ENCODE measurements at regions not wholly inside any gene's neighbourhood (a gene's known extent, or its start where the extent isn't known, plus 50 kb on each side); places are given as distances from the start of the nearest gene placed in this dataset.

- DNase-seq: no peak
- Histone ChIP-seq H3K4me2 (ENCODE audit: low read depth, low read length) (no peak overlapping the region), H3K36me3 (replicated peaks; ENCODE audit: insufficient read depth, low read length) (no peaks in the 10 kb centered on the region), H3K9me2 (replicated peaks; ENCODE audit: insufficient read depth, low read length) (no peaks in the 10 kb centered on the region), H3K27ac (ENCODE audit: low read length) (no peak overlapping the region), H3F3A (ENCODE audit: insufficient read depth, low read length) (no peaks in the 10 kb centered on the region), H4K20me1 (ENCODE audit: insufficient read depth, low read length) (no peaks in the 10 kb centered on the region), H3K27me3 (replicated peaks; ENCODE audit: insufficient read depth, low read length) (no peaks in the 10 kb centered on the region), H2AFZ (ENCODE audit: low read length) (no peak overlapping the region), H3K79me2 (ENCODE audit: low read length) (no peaks in the 10 kb centered on the region), H3K9me3 (replicated peaks; ENCODE audit: insufficient read depth, low read length) (no peaks in the 10 kb centered on the region), H3K9ac (ENCODE audit: low read length) (no peak overlapping the region), H3K4me1 (ENCODE audit: low read length) (no peaks in the 10 kb centered on the region), H3K4me3 (ENCODE audit: low read length) (no peak overlapping the region)
- TF ChIP-seq CTCF (IDR thresholded peaks at IDR 0.05; ENCODE audit: low read length) (no peak), EZH2 (optimal IDR thresholded peaks at IDR 0.05; ENCODE audit: low read depth, low read length) (no peak), EZH2phosphoT487 (IDR thresholded peaks at IDR 0.05; ENCODE audit: low read length) (no peak)
Observed at GRCh38 chr1:209341673-209342420, 241.7 kb upstream of the CAMK1G start.

- Histone ChIP-seq H3K79me2 (ENCODE audit: low read length) (no peaks in the 10 kb centered on the region), H3K27ac (ENCODE audit: low read length) (no peak overlapping the region), H3K9me2 (replicated peaks; ENCODE audit: insufficient read depth, low read length) (no peaks in the 10 kb centered on the region), H2AFZ (ENCODE audit: low read length) (no peak overlapping the region), H3K9me3 (replicated peaks; ENCODE audit: insufficient read depth, low read length) (no peaks in the 10 kb centered on the region), H3K36me3 (replicated peaks; ENCODE audit: insufficient read depth, low read length) (no peaks in the 10 kb centered on the region), H3K4me3 (ENCODE audit: low read length) (no peak overlapping the region), H3K27me3 (replicated peaks; ENCODE audit: insufficient read depth, low read length) (no peaks in the 10 kb centered on the region), H3K4me1 (ENCODE audit: low read length) (no peaks in the 10 kb centered on the region), H3F3A (ENCODE audit: insufficient read depth, low read length) (no peaks in the 10 kb centered on the region), H3K9ac (ENCODE audit: low read length) (no peak overlapping the region), H4K20me1 (ENCODE audit: insufficient read depth, low read length) (no peaks in the 10 kb centered on the region), H3K4me2 (ENCODE audit: low read depth, low read length) (no peak overlapping the region)
- no peak for TF ChIP-seq CTCF (IDR thresholded peaks at IDR 0.05; ENCODE audit: low read length)
- no peak for TF ChIP-seq EZH2 (optimal IDR thresholded peaks at IDR 0.05; ENCODE audit: low read depth, low read length)
- no peak for TF ChIP-seq EZH2phosphoT487 (IDR thresholded peaks at IDR 0.05; ENCODE audit: low read length)
- no peak for DNase-seq
Observed at GRCh38 chr1:209342441-209343175, 240.9 kb upstream of the CAMK1G start.

- Histone ChIP-seq H3K4me2 (ENCODE audit: low read depth, low read length) (no peak overlapping the region), H3K4me3 (ENCODE audit: low read length) (no peak overlapping the region), H3K4me1 (ENCODE audit: low read length) (no peaks in the 10 kb centered on the region), H3K9me3 (replicated peaks; ENCODE audit: insufficient read depth, low read length) (no peaks in the 10 kb centered on the region), H3K79me2 (ENCODE audit: low read length) (no peaks in the 10 kb centered on the region), H2AFZ (ENCODE audit: low read length) (no peak overlapping the region), H3K27me3 (replicated peaks; ENCODE audit: insufficient read depth, low read length) (no peaks in the 10 kb centered on the region), H3K36me3 (replicated peaks; ENCODE audit: insufficient read depth, low read length) (no peaks in the 10 kb centered on the region), H3K27ac (ENCODE audit: low read length) (no peak overlapping the region), H3F3A (ENCODE audit: insufficient read depth, low read length) (no peaks in the 10 kb centered on the region), H3K9ac (ENCODE audit: low read length) (no peak overlapping the region), H4K20me1 (ENCODE audit: insufficient read depth, low read length) (no peaks in the 10 kb centered on the region), H3K9me2 (replicated peaks; ENCODE audit: insufficient read depth, low read length) (no peaks in the 10 kb centered on the region)
- DNase-seq: no peak
- TF ChIP-seq CTCF (IDR thresholded peaks at IDR 0.05; ENCODE audit: low read length) (no peak), EZH2phosphoT487 (IDR thresholded peaks at IDR 0.05; ENCODE audit: low read length) (no peak), EZH2 (optimal IDR thresholded peaks at IDR 0.05; ENCODE audit: low read depth, low read length) (no peak)
Observed at GRCh38 chr1:209343511-209343910, 240.0 kb upstream of the CAMK1G start.

Data from MM.1S (cell line).